HFFc6 (cell line): ENCODE measurements at regions not wholly inside any gene's neighbourhood (a gene's known extent, or its start where the extent isn't known, plus 50 kb on each side); places are given as distances from the start of the nearest gene placed in this dataset.

Experiments
- DNase-seq: peaks from one replicate; pipeline ENCODE4 v3.0.0-alpha.2; 2018
- H3K27ac Mint-ChIP-seq: 2 replicates; pipeline ENCODE4 v1.8.0; 2020; ENCODE audit warnings: mild to moderate bottlenecking, mixed read lengths
- H3K27me3 Mint-ChIP-seq: 2 replicates; pipeline ENCODE4 v1.8.0; 2021; ENCODE audit warnings: mild to moderate bottlenecking, moderate library complexity, mixed read lengths; ENCODE audit not compliant: insufficient read depth
- H3K36me3 Mint-ChIP-seq: 2 replicates; pipeline ENCODE4 v1.8.0; 2021; ENCODE audit warnings: low read depth, mixed read lengths
- H3K4me1 Mint-ChIP-seq: 2 replicates; pipeline ENCODE4 v1.8.0; 2020; ENCODE audit warnings: low read depth, mixed read lengths
- H3K4me3 Mint-ChIP-seq: 2 replicates; pipeline ENCODE4 v1.8.0; 2020; ENCODE audit warnings: mild to moderate bottlenecking, moderate library complexity, mixed read lengths
- H3K9me3 Mint-ChIP-seq: 2 replicates; pipeline ENCODE4 v1.8.0; 2020; ENCODE audit warnings: mild to moderate bottlenecking, mixed read lengths
- CTCF ChIP-seq: fragments of 200-600 bp; sonication (generic); IDR thresholded peaks from 2 replicates; pipeline ENCODE4 v1.5.0; 2021; ENCODE audit warnings: antibody characterized with exemption, mild to moderate bottlenecking

- no peak for TF ChIP-seq CTCF
- Mint-ChIP-seq H3K4me3 (no peak overlapping the region), H3K4me1 (no peaks in the 10 kb centered on the region), H3K36me3 (no peaks in the 10 kb centered on the region), H3K27me3 (no peaks in the 10 kb centered on the region), H3K27ac (no peak overlapping the region), H3K9me3 (peaks cover 22% of the 10 kb centered on the region)
- DNase-seq: no peak
Observed at GRCh38 chr5:85538362-85538761, 1079.4 kb upstream of the COX7C start.

GRCh38 chr5:85545129-85545528, 1072.6 kb upstream of the COX7C start:
- Mint-ChIP-seq H3K9me3 (peaks cover 34% of the 10 kb centered on the region), H3K36me3 (peaks cover 6% of the 10 kb centered on the region), H3K27ac (no peak overlapping the region), H3K4me3 (no peak overlapping the region), H3K4me1 (no peaks in the 10 kb centered on the region), H3K27me3 (peaks cover 2% of the 10 kb centered on the region; the same call in 1 of the 2 replicates)
- no peak for DNase-seq
- TF ChIP-seq CTCF: no peak

- no peak overlapping the region for H3K27ac Mint-ChIP-seq
- TF ChIP-seq CTCF: no peak
- peaks cover 6% of the 10 kb centered on the region for H3K36me3 Mint-ChIP-seq
- H3K4me3 Mint-ChIP-seq: no peak overlapping the region
- H3K9me3 Mint-ChIP-seq: peaks cover 63% of the 10 kb centered on the region
- DNase-seq: no peak
- peaks cover 3% of the 10 kb centered on the region; the same call in 1 of the 2 replicates for H3K27me3 Mint-ChIP-seq
- H3K4me1 Mint-ChIP-seq: no peaks in the 10 kb centered on the region
Observed at GRCh38 chr5:85549229-85549628, 1068.5 kb upstream of the COX7C start.

GRCh38 chr5:85549836-85550599, 1067.7 kb upstream of the COX7C start:
- H3K4me1 Mint-ChIP-seq: no peaks in the 10 kb centered on the region
- peaks cover 6% of the 10 kb centered on the region for H3K36me3 Mint-ChIP-seq
- H3K27me3 Mint-ChIP-seq: peaks cover 3% of the 10 kb centered on the region; the same call in 1 of the 2 replicates
- H3K4me3 Mint-ChIP-seq: no peak overlapping the region
- TF ChIP-seq CTCF: no peak
- peaks cover 65% of the 10 kb centered on the region for H3K9me3 Mint-ChIP-seq
- no peak for DNase-seq
- H3K27ac Mint-ChIP-seq: no peak overlapping the region

GRCh38 chr5:85556464-85556863, 1061.3 kb upstream of the COX7C start:
- Mint-ChIP-seq H3K9me3 (peaks cover 59% of the 10 kb centered on the region), H3K27me3 (no peaks in the 10 kb centered on the region), H3K4me1 (no peaks in the 10 kb centered on the region), H3K4me3 (no peak overlapping the region), H3K36me3 (no peaks in the 10 kb centered on the region), H3K27ac (no peak overlapping the region)
- TF ChIP-seq CTCF: no peak
- DNase-seq: no peak
